GM19467 (cell line): ENCODE measurements at regions not wholly inside any gene's neighbourhood (a gene's known extent, or its start where the extent isn't known, plus 50 kb on each side); places are given as distances from the start of the nearest gene placed in this dataset.

Experiments
- ATAC-seq: cut with Tn5 transposase; IDR thresholded peaks from one replicate; pipeline ENCODE4 v1.9.1; 2021; ENCODE audit warnings: mild to moderate bottlenecking, moderate library complexity; ENCODE audit not compliant: unreplicated experiment

- no peak for ATAC-seq
Measured at GRCh38 chr11:123378096-123378495, 52.0 kb upstream of the GRAMD1B start.

DNA sequence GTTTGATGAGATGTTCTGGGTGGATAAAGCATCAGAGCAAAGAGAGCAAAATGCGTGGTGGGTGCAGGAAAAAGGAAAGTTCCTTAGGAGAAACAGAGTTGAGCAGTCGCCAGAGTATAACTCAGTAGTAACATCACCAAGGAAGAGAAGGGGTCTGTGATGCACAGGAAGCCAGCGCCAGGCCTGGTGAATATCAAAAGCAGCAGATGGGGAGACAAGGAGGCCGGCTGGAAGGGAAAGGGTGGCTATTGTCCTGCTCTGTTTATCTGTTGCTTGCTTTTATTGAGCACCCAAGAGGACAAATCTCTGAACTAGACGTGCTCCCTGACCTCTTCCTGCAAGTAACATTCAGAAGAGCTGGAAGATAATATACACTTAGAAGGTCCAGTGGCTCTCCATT, 52.7 kb upstream of the GRAMD1B start:
- ATAC-seq, result no peak

DNA sequence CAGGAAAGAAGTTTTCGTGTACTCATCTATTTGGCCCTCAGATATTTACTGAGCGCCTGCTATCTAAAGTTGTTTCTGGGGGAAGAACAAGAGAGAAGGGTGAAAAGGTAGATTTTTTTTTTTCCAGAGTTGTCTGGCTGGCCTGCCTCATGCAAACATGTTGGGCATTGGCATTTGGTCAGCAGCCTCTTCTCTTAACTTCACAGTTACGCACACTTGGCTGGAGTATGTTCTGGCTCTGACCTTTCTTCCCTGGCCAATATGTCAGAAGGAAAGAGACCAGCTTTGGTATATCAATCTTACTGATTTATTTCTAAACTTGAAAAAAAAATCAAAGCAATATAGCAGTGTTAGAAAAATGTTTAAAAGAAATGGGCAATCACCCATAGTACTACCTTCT, 54.2 kb upstream of the GRAMD1B start:
- no peak for ATAC-seq

- no peak for ATAC-seq
Measured at GRCh38 chr11:123374622-123374968, 55.5 kb upstream of the GRAMD1B start.

DNA sequence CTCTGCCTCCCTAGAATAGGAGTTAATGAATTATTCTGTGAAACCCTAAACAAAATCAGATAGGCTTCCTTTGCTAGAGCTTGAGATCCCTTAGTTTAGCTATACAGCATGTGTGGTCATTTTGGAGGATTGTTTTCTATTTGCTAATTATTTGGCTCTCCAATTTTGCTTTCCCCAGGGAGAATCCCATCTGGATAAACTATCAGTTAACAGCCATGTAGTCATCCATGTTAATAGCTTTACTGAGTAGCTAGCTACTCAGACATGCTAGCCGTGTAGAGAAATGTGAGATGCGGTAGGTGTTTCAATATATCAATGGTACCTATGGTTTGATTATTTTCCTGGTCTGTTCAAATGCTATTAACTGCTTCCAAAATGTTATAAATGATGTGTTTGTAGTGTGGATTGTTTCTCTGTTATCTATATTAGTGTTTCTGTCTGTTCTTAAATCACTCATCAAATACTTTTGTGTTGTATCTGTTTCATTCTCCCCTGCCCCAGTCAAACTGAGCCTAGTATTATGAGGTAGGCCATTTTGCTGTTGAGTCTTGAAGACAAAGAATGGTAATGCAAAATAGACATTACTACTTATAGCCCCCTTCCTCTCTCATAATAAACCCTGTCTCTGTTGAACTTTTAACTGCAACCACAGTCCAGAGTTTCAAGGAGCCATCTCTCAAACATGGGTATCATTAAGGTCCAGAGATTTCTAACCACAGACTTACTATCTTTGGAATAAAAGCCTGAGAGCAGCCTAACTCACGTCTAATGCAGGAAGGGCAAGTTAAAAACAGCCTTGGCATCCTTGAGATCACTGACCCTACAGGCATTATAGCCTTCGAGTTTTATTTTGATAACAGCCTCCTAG, 56.1 kb upstream of the GRAMD1B start:
- no peak for ATAC-seq

- no peak for ATAC-seq
Measured at GRCh38 chr11:123371506-123372297, 58.4 kb upstream of the GRAMD1B start.

GRCh38 chr11:123366924-123367323, 63.1 kb upstream of the GRAMD1B start:
- no peak for ATAC-seq

DNA sequence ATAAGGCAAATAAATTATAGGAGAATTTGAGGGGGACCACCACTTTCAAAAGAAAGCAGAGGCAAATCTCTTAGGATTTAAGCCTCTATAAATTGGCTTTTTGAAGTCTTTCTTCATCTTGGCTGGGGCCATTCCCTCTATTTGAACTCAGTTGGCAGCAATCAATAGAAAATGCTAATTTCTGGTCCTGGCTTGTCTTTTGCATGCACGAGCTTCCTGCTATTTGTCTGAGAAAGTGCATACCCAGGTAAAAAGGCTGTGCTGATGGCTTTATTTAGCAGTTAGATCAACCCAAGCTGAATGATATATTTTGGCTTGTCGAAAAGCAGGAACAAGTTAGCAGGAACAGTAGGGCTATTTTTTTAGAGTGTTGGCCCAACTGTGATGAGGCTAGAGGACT, 64.1 kb upstream of the GRAMD1B start:
- ATAC-seq, result no peak

- no peak for ATAC-seq
Measured at GRCh38 chr11:123364080-123364479, 66.0 kb upstream of the GRAMD1B start.

DNA sequence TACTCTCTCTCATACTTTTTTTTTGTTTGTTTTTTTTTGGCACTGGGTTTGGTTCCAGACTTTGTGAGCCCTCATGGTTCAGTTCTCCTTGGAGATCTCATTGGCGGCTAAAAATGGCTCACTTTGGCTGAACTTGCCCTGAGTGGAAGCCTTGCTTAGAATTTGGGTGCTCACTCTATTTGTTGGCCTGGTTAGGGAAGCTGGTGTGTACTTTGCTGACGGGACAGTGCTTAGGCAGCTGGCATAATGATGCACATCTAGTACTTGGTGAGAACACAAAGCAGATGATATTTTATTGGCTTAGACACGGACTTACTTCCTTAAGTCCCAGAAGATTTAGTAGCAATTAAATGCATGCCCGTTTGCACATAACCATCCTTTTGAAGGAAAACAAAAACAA, 66.5 kb upstream of the GRAMD1B start:
- no peak for ATAC-seq

DNA sequence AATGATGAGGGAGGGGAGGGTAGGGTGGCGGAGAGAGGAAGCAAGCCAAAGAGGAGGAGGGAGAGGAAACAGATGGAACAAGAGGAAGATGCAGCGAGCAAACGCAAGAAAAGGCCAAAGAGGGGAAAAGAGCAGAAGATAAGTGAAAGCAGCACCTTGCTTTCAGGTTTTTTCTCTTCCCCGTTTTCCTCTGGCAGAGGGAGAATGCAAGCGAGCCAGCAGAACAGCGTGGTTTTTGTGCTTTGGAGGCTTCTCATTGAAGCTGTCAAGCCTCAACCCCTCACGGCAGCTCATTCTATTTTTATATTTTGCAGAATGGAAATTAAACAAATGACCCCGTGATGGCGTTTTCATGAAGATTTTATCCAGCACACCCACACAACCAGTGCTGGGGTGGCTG, 67.1 kb upstream of the GRAMD1B start:
- ATAC-seq, result no peak

- no peak for ATAC-seq
Measured at GRCh38 chr11:123362186-123362585, 67.9 kb upstream of the GRAMD1B start.

GRCh38 chr11:123361110-123361509, 69.0 kb upstream of the GRAMD1B start:
- no peak for ATAC-seq

DNA sequence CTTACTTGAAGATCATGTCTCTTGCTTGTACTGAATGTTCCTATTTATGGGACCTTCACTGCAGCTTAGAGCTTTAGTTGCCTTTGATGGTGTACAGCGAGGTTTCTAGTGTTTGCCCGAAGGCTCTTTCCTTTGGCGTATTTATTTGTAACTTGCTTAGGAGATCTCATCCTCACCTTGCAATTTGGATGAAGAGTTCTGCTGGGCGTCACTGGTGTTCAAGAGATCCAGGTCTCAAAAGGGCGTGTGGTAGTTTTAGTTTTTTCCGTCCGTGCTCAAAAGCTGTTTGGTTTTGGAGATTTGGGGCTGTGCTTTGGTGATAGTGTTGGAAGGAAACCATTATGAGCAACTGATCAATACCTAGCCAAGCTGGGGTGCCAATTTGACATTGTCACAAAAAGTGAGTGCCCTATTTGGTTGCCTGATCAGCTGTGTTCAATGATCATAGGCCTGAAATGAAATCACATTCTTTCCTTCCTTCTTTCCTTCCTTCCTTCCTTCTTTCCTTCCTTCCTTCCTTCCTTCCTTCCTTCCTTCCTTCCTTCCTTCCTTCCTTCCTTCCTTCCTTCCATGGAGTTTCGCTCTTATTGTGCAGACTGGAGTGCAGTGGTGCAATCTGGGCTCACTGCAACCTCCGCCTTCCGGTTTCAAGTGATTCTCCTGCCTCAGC, 69.7 kb upstream of the GRAMD1B start:
- ATAC-seq, result no peak

DNA sequence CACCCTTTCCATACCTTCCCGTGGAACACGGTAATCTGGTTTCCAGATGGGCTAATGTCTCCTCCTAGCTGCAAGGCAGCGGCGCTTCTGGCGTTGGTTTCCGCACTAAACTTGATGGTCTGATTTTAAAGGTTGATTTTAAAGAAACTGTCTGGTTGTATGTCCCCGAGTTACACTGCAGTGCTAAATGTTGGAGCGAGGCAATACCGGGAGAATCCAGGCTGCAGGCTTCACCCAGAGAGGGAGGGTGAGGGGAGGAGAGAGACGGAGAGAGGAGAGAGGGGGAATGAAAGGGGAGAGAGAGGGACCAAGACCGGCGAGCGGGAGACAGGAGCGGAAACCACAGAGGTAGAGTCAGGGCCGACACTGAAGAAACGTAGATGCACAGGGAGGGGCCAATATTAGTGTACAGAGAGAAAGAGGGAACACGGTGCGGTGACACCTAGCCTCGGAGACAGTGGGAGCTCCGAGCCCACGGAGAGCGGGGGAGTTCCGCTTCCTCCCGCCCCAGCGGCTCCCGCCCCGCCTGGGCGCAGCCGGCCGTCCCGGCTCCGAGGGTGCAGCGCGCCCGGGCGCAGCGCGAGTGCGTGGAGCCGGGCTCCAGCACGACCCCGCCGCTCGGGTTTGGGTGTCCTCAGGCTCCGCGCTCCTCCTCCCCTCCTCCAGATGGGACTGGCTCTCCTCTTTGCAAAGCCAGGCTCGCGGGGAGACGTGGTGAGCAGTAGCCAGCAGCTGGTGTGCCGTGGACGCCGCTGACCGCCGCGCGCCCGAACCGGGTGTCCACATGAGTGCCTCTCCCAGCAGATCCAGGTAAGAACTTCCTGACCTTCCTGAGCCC, 71.9 kb upstream of the GRAMD1B start:
- no peak for ATAC-seq

DNA sequence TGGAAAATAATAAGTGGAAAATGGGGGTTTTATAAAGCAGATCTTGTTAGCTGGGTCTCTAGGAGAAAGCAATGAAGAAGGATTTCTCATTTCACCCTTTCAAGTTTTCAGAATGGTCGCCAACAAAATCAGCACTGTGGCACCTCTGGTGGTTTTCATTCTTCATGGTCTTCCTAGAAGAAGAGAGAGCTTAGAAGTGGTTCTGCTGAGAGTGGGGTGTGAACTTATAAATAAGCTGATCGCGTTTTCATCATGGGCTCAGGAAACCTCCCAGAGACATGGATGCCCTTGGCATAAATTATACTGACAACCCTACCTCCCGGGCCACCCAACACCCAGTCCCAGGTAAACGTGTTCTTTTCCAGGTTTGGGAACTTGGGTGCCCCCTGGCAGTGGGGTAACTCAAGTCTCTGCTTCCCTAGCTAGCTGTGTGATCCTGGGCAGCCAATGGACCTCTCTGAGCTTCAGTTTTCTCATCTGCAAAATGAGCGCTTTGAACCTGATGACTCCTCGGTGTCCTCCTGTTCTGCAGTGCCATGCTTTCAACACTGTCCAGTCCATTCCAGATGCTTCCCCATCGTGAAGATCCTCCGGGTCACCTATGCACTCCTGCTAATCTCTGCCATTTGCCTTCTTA, 72.6 kb upstream of the GRAMD1B start:
- ATAC-seq, result no peak

GRCh38 chr11:123356539-123356938, 73.5 kb upstream of the GRAMD1B start:
- ATAC-seq, result no peak

GRCh38 chr11:123354371-123354975, 75.6 kb upstream of the GRAMD1B start:
- no peak for ATAC-seq

GRCh38 chr11:123351375-123351774, 78.7 kb upstream of the GRAMD1B start:
- ATAC-seq, result no peak

GRCh38 chr11:123349382-123349781, 80.7 kb upstream of the GRAMD1B start:
- ATAC-seq, result no peak
